H9 (cell line): ENCODE measurements at regions not wholly inside any gene's neighbourhood (a gene's known extent, or its start where the extent isn't known, plus 50 kb on each side); places are given as distances from the start of the nearest gene placed in this dataset.

ENCODE experiments used
- DNase-seq: peaks from one replicate; pipeline ENCODE4 v3.0.0-alpha.2; 2017
- H2AFZ ChIP-seq: one replicate; pipeline ENCODE4 v1.6.1; 2013; ENCODE audit warnings: mild to moderate bottlenecking, low read length, control low read depth, moderate library complexity
- H2AK5ac ChIP-seq: 2 replicates; pipeline ENCODE4 v1.6.1; 2013; ENCODE audit warnings: low read length, control low read depth, mixed read lengths; ENCODE audit not compliant: insufficient read length
- H2BK120ac ChIP-seq: one replicate; pipeline ENCODE4 v1.6.1; 2013; ENCODE audit warnings: low read depth, mild to moderate bottlenecking, low read length, control low read depth, inconsistent platforms; ENCODE audit not compliant: poor library complexity, severe bottlenecking
- H2BK12ac ChIP-seq: 2 replicates; pipeline ENCODE4 v1.6.1; 2013; ENCODE audit warnings: low read length, control low read depth, mixed read lengths, low read depth; ENCODE audit not compliant: insufficient read length
- H2BK15ac ChIP-seq: 2 replicates; pipeline ENCODE4 v1.6.1; 2013; ENCODE audit warnings: low read depth, low read length, control low read depth
- H2BK20ac ChIP-seq: one replicate; pipeline ENCODE4 v1.6.1; 2013; ENCODE audit warnings: low read depth, mild to moderate bottlenecking, low read length, control low read depth, inconsistent platforms; ENCODE audit not compliant: poor library complexity, severe bottlenecking
- H2BK5ac ChIP-seq: 2 replicates; pipeline ENCODE4 v1.6.1; 2013; ENCODE audit warnings: low read length, control low read depth, mixed read lengths; ENCODE audit not compliant: insufficient read length
- H3K14ac ChIP-seq: 2 replicates; pipeline ENCODE4 v1.6.1; 2013; ENCODE audit warnings: low read length, control low read depth; ENCODE audit not compliant: insufficient read depth
- H3K18ac ChIP-seq: 2 replicates; pipeline ENCODE4 v1.6.1; 2013; ENCODE audit warnings: low read depth, mild to moderate bottlenecking, mixed read lengths, low read length, control low read depth; ENCODE audit not compliant: insufficient read length
- H3K23ac ChIP-seq: 2 replicates; pipeline ENCODE4 v1.6.1; 2013; ENCODE audit warnings: low read length, control low read depth, mixed read lengths, low read depth; ENCODE audit not compliant: insufficient read length
- H3K23me2 ChIP-seq: 2 replicates; pipeline ENCODE4 v1.6.1; 2013; ENCODE audit warnings: low read depth, mild to moderate bottlenecking, mixed read lengths, low read length, control low read depth; ENCODE audit not compliant: insufficient read length, poor library complexity, severe bottlenecking
- H3K27ac ChIP-seq: 2 replicates; pipeline ENCODE4 v1.5.1; 2013; ENCODE audit warnings: low read length, control low read depth, mixed read lengths, low read depth; ENCODE audit not compliant: insufficient read length
- H3K27me3 ChIP-seq: 2 replicates; pipeline ENCODE4 v1.6.1; 2013; ENCODE audit warnings: low read length, control low read depth, inconsistent platforms; ENCODE audit not compliant: insufficient read depth
- H3K4ac ChIP-seq: 2 replicates; pipeline ENCODE4 v1.6.1; 2013; ENCODE audit warnings: low read depth, mild to moderate bottlenecking, control low read depth, inconsistent platforms, low read length, moderate library complexity
- H3K4me1 ChIP-seq: 2 replicates; pipeline ENCODE4 v1.6.1; 2013; ENCODE audit warnings: low read length, control low read depth, inconsistent platforms; ENCODE audit not compliant: insufficient read depth
- H3K4me2 ChIP-seq: 2 replicates; pipeline ENCODE4 v1.6.1; 2013; ENCODE audit warnings: low read length, control low read depth, mixed read lengths; ENCODE audit not compliant: insufficient read length, insufficient read depth
- H3K56ac ChIP-seq: 2 replicates; pipeline ENCODE4 v1.6.1; 2013; ENCODE audit warnings: low read depth, mild to moderate bottlenecking, mixed read lengths, low read length, control low read depth; ENCODE audit not compliant: insufficient read length
- H3K79me1 ChIP-seq: 2 replicates; pipeline ENCODE4 v1.6.1; 2013; ENCODE audit warnings: low read depth, mild to moderate bottlenecking, moderate library complexity, low read length, control low read depth, inconsistent platforms; ENCODE audit not compliant: insufficient read depth, poor library complexity, severe bottlenecking
- H3K79me2 ChIP-seq: 2 replicates; pipeline ENCODE4 v1.6.1; 2013; ENCODE audit warnings: low read length, control low read depth, inconsistent platforms; ENCODE audit not compliant: insufficient read depth
- H3K9ac ChIP-seq: 2 replicates; pipeline ENCODE4 v1.6.1; 2013; ENCODE audit warnings: low read length, control low read depth, mixed read lengths; ENCODE audit not compliant: insufficient read length; ENCODE audit errors: extremely low read depth
- H3K9me3 ChIP-seq: one replicate; pipeline ENCODE4 v1.6.1; 2013; ENCODE audit warnings: low read depth, low read length, inconsistent platforms; ENCODE audit not compliant: control insufficient read depth
- H3T11ph ChIP-seq: one replicate; pipeline ENCODE4 v1.6.1; 2013; ENCODE audit warnings: mild to moderate bottlenecking, low read length, control low read depth, inconsistent platforms
- H4K20me1 ChIP-seq: one replicate; pipeline ENCODE4 v1.6.1; 2013; ENCODE audit not compliant: control insufficient read depth, insufficient read length, insufficient read depth
- H4K5ac ChIP-seq: 2 replicates; pipeline ENCODE4 v1.6.1; 2013; ENCODE audit warnings: low read depth, mild to moderate bottlenecking, mixed read lengths, low read length, control low read depth; ENCODE audit not compliant: insufficient read length
- H4K8ac ChIP-seq: replicated peaks from 2 replicates; pipeline ENCODE4 v1.6.1; 2013; ENCODE audit warnings: low read length, control low read depth, mixed read lengths, low read depth; ENCODE audit not compliant: insufficient read length
- H4K91ac ChIP-seq: 2 replicates; pipeline ENCODE4 v1.6.1; 2013; ENCODE audit warnings: low read depth, mild to moderate bottlenecking, moderate library complexity, mixed read lengths, low read length, control low read depth; ENCODE audit not compliant: insufficient read length
- H3K27ac Mint-ChIP-seq, 3 experiments: 2 replicates in 2 of 3; 3 replicates in 1 of 3; pipeline ENCODE4 v1.8.0; 2020 to 2021; ENCODE audit warnings: mixed read lengths in 3 of 3, mild to moderate bottlenecking in 1 of 3, moderate library complexity in 1 of 3
- H3K27me3 Mint-ChIP-seq: 2 replicates; pipeline ENCODE4 v1.8.0; 2021; ENCODE audit warnings: low read depth, mild to moderate bottlenecking, moderate library complexity, mixed read lengths
- H3K36me3 Mint-ChIP-seq, 3 experiments: 2 replicates in 2 of 3; 3 replicates in 1 of 3; pipeline ENCODE4 v1.8.0; 2020 to 2021; ENCODE audit warnings: low read depth in 3 of 3, mixed read lengths in 3 of 3; ENCODE audit not compliant: insufficient read depth in 1 of 3
- H3K4me1 Mint-ChIP-seq, 2 experiments: 2 replicates each; pipeline ENCODE4 v1.8.0; 2020; ENCODE audit warnings: mixed read lengths in 2 of 2
- H3K4me3 Mint-ChIP-seq, 2 experiments: 2 replicates in 1 of 2; 3 replicates in 1 of 2; pipeline ENCODE4 v1.8.0; 2020 to 2021; ENCODE audit warnings: mild to moderate bottlenecking in 2 of 2, mixed read lengths in 2 of 2, moderate library complexity in 1 of 2
- H3K9me3 Mint-ChIP-seq, 2 experiments: 2 replicates in 1 of 2; 3 replicates in 1 of 2; pipeline ENCODE4 v1.8.0; 2020; ENCODE audit warnings: mild to moderate bottlenecking in 2 of 2, mixed read lengths in 2 of 2, moderate library complexity in 1 of 2
- CTCF ChIP-seq: fragments of 200-600 bp; sonication (generic); conservative IDR thresholded peaks from 3 replicates; pipeline ENCODE4 v1.8.0; 2021; ENCODE audit warnings: antibody characterized with exemption, mild to moderate bottlenecking
- WGBS: extraction: QIAGEN DNeasy Blood & Tissue Kit; methylation state at CpG from one replicate; pipeline ENCODE4 v1.1.7; 2013; ENCODE audit warnings: missing lambda C conversion rate, low lambda C conversion rate, mixed read lengths; ENCODE audit not compliant: insufficient read length; ENCODE audit errors: extremely low coverage; 5-methylcytosine and 5-hydroxymethylcytosine counted together

GRCh38 chr3:135759651-135760050 is 205.9 kb upstream of the PPP2R3A start:
- Mint-ChIP-seq H3K27ac (no peak overlapping the region), H3K9me3 (peaks cover 0 to 2% of the 10 kb centered on the region in 2 experiments; a peak in 3 of 5 replicates), H3K4me1 (peaks cover 7 to 12% of the 10 kb centered on the region in 2 experiments), H3K4me3 (no peak overlapping the region), H3K36me3 (peaks cover 0 to 3% (median 2%) of the 10 kb centered on the region in 3 experiments; a peak in 3 of 7 replicates), H3K27me3 (peaks cover 4% of the 10 kb centered on the region)
- Histone ChIP-seq H3K14ac (no peak overlapping the region), H4K20me1 (no peaks in the 10 kb centered on the region), H2AFZ (no peak overlapping the region), H2BK20ac (no peak overlapping the region), H2BK120ac (no peak overlapping the region), H3K9ac (no peak overlapping the region), H3K4me1 (no peaks in the 10 kb centered on the region), H3K23ac (no peak overlapping the region), H2BK5ac (no peak overlapping the region), H4K91ac (no peak overlapping the region), H3K27ac (no peak overlapping the region), H3K56ac (no peak overlapping the region), H2BK15ac (no peak overlapping the region), H3K23me2 (no peaks in the 10 kb centered on the region), H3K4me2 (no peak overlapping the region), H2BK12ac (no peak overlapping the region), H4K5ac (no peak overlapping the region), H3K27me3 (no peaks in the 10 kb centered on the region), H3K79me1 (no peaks in the 10 kb centered on the region), H3K18ac (no peak overlapping the region), H3K79me2 (no peaks in the 10 kb centered on the region), H2AK5ac (no peak overlapping the region), H3K4ac (no peak overlapping the region), H3K9me3 (no peaks in the 10 kb centered on the region), H3T11ph (no peak overlapping the region), H4K8ac (no peak overlapping the region)
- no peak for TF ChIP-seq CTCF
- DNase-seq = no peak
- no CpG with 5 or more reads among the region's 3 CpGs for WGBS
